Retinal pigment epithelial cell (primary cell): ENCODE measurements at regions not wholly inside any gene's neighbourhood (a gene's known extent, or its start where the extent isn't known, plus 50 kb on each side); places are given as distances from the start of the nearest gene placed in this dataset.
"Not testable (repeated sequence)": the region's sequence is repeated elsewhere in the genome, so short reads cannot be mapped to it uniquely, and the experiment has no call there.

Source experiments
- DNase-seq: peaks from one replicate; pipeline ENCODE4 v3.0.0-alpha.2; 2010; ENCODE audit warnings: low read depth
- H3K4me3 ChIP-seq: 2 replicates; pipeline ENCODE4 v1.5.1; 2011; ENCODE audit warnings: mild to moderate bottlenecking, low read length, control low read depth, moderate library complexity
- TF ChIP-seq, protein P1 (sequence below): conservative IDR thresholded peaks from 2 replicates; pipeline ENCODE4 v1.5.1; 2011; ENCODE audit warnings: low read depth, low read length, control low read depth, inconsistent platforms

DNA sequence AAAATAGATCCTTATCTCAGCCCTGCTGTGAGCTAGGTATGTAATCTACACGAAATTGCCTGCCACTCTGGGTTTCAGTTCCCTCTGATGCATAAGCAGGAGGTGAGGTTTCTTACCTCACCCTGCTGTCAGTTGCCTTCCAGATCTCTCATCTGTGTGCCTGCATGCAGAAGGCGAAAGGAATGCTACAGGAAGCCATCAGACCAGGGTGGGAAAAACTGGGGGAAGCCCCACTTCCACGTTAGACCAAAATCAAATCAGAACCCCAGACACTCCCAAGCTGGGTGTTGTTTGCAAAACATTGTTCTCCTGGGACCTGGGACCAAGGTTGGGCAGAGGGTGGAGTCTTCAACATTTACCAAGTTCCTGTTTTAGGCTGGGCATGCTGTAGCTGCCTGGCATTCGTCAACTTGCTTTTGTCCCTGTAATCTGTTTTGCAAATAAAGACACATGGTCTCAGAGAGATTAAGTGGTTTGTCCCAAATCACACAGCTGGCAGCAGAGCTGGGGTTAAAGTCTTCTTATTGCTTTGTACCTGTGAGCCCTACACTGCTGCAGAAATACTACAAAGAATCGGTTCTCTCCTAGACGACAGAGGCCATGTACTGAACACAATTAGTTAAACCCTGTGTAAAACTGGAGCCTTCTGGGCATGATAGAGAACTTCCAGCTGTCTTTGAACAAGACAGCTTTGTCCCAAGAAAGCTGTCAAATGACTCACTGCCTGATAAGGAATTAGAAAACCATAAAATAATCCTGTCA lies 389.7 kb upstream of the RUNX1 start:
- TF ChIP-seq, protein P1, sequence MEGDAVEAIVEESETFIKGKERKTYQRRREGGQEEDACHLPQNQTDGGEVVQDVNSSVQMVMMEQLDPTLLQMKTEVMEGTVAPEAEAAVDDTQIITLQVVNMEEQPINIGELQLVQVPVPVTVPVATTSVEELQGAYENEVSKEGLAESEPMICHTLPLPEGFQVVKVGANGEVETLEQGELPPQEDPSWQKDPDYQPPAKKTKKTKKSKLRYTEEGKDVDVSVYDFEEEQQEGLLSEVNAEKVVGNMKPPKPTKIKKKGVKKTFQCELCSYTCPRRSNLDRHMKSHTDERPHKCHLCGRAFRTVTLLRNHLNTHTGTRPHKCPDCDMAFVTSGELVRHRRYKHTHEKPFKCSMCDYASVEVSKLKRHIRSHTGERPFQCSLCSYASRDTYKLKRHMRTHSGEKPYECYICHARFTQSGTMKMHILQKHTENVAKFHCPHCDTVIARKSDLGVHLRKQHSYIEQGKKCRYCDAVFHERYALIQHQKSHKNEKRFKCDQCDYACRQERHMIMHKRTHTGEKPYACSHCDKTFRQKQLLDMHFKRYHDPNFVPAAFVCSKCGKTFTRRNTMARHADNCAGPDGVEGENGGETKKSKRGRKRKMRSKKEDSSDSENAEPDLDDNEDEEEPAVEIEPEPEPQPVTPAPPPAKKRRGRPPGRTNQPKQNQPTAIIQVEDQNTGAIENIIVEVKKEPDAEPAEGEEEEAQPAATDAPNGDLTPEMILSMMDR = no peak
- no peak for DNase-seq
- H3K4me3 ChIP-seq = no peak overlapping the region

DNA sequence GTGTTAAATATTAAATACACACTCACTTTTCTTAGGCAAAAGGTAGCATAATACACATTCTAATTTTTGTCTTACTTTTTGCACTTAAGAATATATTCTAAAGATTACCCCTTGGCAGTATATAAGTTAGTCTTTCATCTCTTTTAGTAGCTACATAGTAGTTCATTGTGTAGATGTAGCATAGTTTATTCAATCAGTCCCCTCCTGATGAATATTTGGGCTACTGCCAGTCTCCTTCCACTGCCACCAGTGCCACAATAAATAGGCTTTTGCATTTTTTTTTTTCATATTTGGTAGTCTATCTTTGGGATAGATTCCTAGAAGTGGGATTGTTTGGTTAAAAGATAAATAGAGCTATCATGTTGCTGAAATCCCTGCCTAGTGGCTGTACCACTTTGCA lies 388.8 kb upstream of the RUNX1 start:
- H3K4me3 ChIP-seq = no peak overlapping the region
- TF ChIP-seq, protein P1 = no peak
- DNase-seq = no peak

DNA sequence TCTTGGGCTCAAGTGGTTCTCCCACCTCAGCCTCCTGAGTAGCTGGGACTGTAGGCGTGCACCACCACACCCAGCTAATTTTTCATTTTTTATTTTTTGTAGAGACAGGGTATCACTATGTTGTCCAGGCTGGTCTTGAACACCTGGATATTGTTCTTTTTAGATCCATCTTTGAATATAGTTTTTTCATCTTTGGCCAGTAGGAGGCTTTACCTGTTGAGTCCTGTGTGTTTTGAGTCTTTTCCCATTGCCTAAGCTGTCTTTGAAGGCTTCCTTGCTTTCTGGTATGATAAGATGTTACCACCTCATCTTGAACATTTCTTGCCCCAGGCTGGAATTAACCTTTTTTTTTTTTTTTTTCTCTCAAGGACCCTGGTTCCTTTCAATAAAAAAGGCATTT lies 387.8 kb upstream of the RUNX1 start:
- no peak overlapping the region for H3K4me3 ChIP-seq
- TF ChIP-seq, protein P1 = no peak
- DNase-seq = no peak

DNA sequence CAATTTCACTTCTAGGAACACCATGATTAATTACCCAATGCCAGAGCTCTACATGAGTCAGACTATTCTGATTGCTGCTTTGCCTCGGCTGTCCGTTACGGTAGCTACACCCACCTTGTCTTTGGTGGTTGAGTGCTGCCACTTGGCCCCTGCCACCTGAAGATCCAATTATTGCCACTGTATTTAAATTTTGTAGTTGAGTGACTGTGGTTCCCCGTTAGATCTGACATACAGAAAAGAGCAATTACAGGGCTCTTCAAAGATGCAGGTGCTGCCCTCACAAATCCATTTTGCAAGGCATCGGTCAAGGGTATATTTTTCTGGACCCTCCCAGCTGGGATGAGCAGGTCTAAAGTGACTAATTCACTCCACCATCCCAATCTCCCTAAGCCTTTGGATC lies 383.5 kb upstream of the RUNX1 start:
- H3K4me3 ChIP-seq, DNase-seq: not testable (repeated sequence)

DNA sequence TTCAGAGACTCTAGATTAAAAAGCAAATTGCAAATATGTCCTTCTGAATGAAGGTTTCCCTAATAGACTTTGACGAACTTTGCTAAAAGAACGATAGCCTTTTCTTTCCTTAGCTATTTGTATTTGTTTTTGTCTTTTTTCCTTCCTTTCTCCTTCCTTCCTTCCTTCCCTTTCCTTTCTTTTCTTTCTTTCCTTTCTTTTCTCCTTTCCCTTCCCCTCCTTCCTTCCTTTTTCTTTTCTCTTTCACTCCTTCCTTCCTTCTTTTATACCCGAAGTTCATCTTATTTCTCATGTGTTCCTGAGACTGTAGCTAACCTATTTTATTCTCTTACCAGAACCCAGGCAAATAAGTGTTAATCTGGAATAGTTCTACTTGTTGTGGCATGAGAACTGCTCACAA lies 381.2 kb upstream of the RUNX1 start:
- no peak overlapping the region for H3K4me3 ChIP-seq
- DNase-seq = no peak
- TF ChIP-seq, protein P1 = no peak

DNA sequence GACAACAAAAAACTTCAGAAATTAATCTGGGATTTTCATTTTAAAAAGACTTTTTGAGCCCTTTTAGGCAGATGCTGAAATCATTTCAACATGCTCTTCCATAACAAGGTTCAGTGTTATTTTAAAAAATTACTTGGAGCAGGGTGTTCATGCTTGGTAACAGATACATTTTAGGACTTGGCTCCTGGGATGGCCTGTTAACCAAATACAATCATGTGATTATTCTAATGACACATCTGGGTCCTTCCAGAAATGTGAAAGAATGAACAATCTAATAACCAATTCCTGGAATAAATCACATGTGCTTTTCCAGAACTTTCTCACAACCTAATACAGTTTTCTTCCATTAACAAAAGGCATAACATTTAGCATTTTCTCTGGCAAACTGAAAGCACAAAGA lies 379.8 kb upstream of the RUNX1 start:
- no peak for DNase-seq
- no peak overlapping the region for H3K4me3 ChIP-seq
- TF ChIP-seq, protein P1 = no peak

DNA sequence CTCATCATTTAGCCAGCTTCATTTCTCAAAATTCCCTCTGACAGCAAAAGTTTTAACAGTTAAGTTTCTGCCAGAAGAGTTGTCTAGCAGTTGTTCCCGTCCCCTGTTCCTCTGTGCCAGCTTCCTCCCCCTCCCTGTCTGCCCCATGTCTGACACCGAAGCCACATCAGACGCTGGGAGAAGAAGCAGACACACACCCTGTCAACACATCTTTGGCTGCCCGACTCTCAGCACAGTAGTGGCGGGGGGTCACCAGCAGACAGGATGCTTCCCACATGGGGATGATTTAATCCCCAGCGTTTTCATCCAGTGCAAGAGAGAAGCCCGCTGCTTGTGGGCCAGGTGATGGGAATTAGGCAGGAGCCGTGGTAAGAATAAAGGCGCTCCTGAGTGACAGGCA lies 379.4 kb upstream of the RUNX1 start:
- no peak overlapping the region for H3K4me3 ChIP-seq
- TF ChIP-seq, protein P1 = no peak
- no peak for DNase-seq
